ENCODE measurements at regions not wholly inside any gene's neighbourhood (a gene's known extent, or its start where the extent isn't known, plus 50 kb on each side); places are given as distances from the start of the nearest gene placed in this dataset.

- Histone ChIP-seq H3K79me1 (ENCODE audit: low read depth in 1 of 2, low read length in 2 of 2) (no peaks in the 10 kb centered on the region), H3K4me3 (ENCODE audit: insufficient read depth, low read depth, low read length) (no peak overlapping the region), H2AFZ (replicated peaks; ENCODE audit: low read length, poor library complexity) (no peak overlapping the region), H3K14ac (replicated peaks; ENCODE audit: low read depth, low read length) (no peak overlapping the region), H2BK120ac (ENCODE audit: low read depth, low read length) (no peak overlapping the region), H3K9me1 (ENCODE audit: insufficient read depth, low read length) (no peaks in the 10 kb centered on the region), H3K4ac (ENCODE audit: low read depth, low read length) (no peak overlapping the region), H3K27ac (ENCODE audit: insufficient read depth, low read length) (no peak overlapping the region), H3K9me3 (ENCODE audit: control insufficient read depth, insufficient read depth, low read length) (no peaks in the 10 kb centered on the region), H2AK9ac (replicated peaks; ENCODE audit: low read depth, low read length, poor library complexity) (no peak overlapping the region), H3K9ac (ENCODE audit: low read depth, low read length) (no peak overlapping the region), H4K91ac (ENCODE audit: insufficient read depth, low read depth, low read length) (no peak overlapping the region), H3K4me1 (ENCODE audit: control insufficient read depth, insufficient read depth, low read length) (no peaks in the 10 kb centered on the region), H4K8ac (ENCODE audit: low read depth in 2 of 2, low read length in 2 of 2) (no peak overlapping the region), H3K56ac (ENCODE audit: extremely low read depth, insufficient read depth, low read length) (no peak overlapping the region), H2BK15ac (ENCODE audit: low read depth, low read length) (no peak overlapping the region), H3K4me2 (ENCODE audit: low read depth, low read length) (no peak overlapping the region), H3K27me3 (ENCODE audit: control insufficient read depth, insufficient read depth, low read length) (no peaks in the 10 kb centered on the region), H4K5ac (ENCODE audit: low read depth, low read length) (no peak overlapping the region), H3K36me3 (ENCODE audit: control insufficient read depth, insufficient read depth, low read length) (no peaks in the 10 kb centered on the region), H2BK20ac (ENCODE audit: low read depth, low read length) (no peak overlapping the region), H3K18ac (ENCODE audit: low read depth, low read length) (no peak overlapping the region), H2BK5ac (ENCODE audit: low read depth, low read length, poor library complexity, severe bottlenecking) (no peak overlapping the region), H2AK5ac (ENCODE audit: low read depth, low read length) (no peak overlapping the region), H4K20me1 (ENCODE audit: insufficient read depth, low read length) (no peaks in the 10 kb centered on the region), H3K23ac (ENCODE audit: low read depth, low read length) (no peak overlapping the region)
- BruUV-seq (replicated peaks) = no TSS peak
- ATAC-seq (ENCODE audit: low read depth) (no peak), DNase-seq (no peak)
- TF ChIP-seq CTCF (conservative IDR thresholded peaks at IDR 0.05; ENCODE audit: low read depth, low read length) = no peak
- no peak for TF ChIP-seq FOS (IDR thresholded peaks at IDR 0.05; ENCODE audit: low read depth, low read length)
- no peak for TF ChIP-seq RFX5 (IDR thresholded peaks at IDR 0.05; ENCODE audit: low read depth, low read length)
- no peak for TF ChIP-seq NFE2L2 (IDR thresholded peaks at IDR 0.05; ENCODE audit: low read depth, low read length)
- no peak for TF ChIP-seq POLR2A (IDR thresholded peaks at IDR 0.05; ENCODE audit: low read depth, low read length)
- no peak for TF ChIP-seq USF2 (IDR thresholded peaks at IDR 0.05; ENCODE audit: low read depth, low read length)
- TF ChIP-seq BHLHE40 (IDR thresholded peaks at IDR 0.05; ENCODE audit: low read depth, low read length) = no peak
- no peak for TF ChIP-seq RAD21 (IDR thresholded peaks at IDR 0.05; ENCODE audit: low read length)
- no peak for TF ChIP-seq MAFK (IDR thresholded peaks at IDR 0.05; ENCODE audit: low read depth, low read length)
- TF ChIP-seq SMC3 (IDR thresholded peaks at IDR 0.05; ENCODE audit: low read depth, low read length) = no peak
- no peak for TF ChIP-seq ELK1 (IDR thresholded peaks at IDR 0.05; ENCODE audit: borderline replicate concordance, low read depth, low read length)
- TF ChIP-seq MXI1 (IDR thresholded peaks at IDR 0.05; ENCODE audit: borderline replicate concordance, low read depth, low read length) = no peak
- no peak for TF ChIP-seq CEBPB (IDR thresholded peaks at IDR 0.05; ENCODE audit: low read depth, low read length)
- TF ChIP-seq CHD1 (IDR thresholded peaks at IDR 0.05; ENCODE audit: low read depth, low read length) = no peak
- no peak for TF ChIP-seq MAZ (IDR thresholded peaks at IDR 0.05; ENCODE audit: borderline replicate concordance, low read depth, low read length)
- TF ChIP-seq RCOR1 (IDR thresholded peaks at IDR 0.05; ENCODE audit: insufficient replicate concordance, low read length) = no peak
- dilution Hi-C loops (cut with HindIII; ENCODE audit: low sequenced_read_pairs, unreplicated experiment) (no loop called here), in situ Hi-C loops (cut with MboI; ENCODE audit: low sequenced_read_pairs) (no loop called here), intact Hi-C loops (cut with micrococcal nuclease) (no loop called here)
- POLR2A ChIA-PET (ENCODE audit: unreplicated experiment) = no interaction called here
- CTCF ChIA-PET = no interaction called here
- no CpG with 5 or more reads among the region's 1 CpG for WGBS, 2 experiments (ENCODE audit: extremely low coverage in 2 of 2, insufficient read length in 1 of 2)
These were observed 186.5 kb upstream of the PPP2R3A start for GRCh38 chr3:135779024-135779423.
